SJCRH30 (cell line): ENCODE measurements at regions not wholly inside any gene's neighbourhood (a gene's known extent, or its start where the extent isn't known, plus 50 kb on each side); places are given as distances from the start of the nearest gene placed in this dataset.

ENCODE experiments used
- DNase-seq, 2 experiments: peaks; one replicate each; pipeline ENCODE4 v3.0.0-alpha.2; 2015 to 2020
- H3K27ac ChIP-seq: fragments of 250-450 bp; sonication (Bioruptor Pico); 2 replicates; pipeline ENCODE4 v1.5.1; 2020; ENCODE audit warnings: mild to moderate bottlenecking, moderate library complexity
- H3K27me3 ChIP-seq: fragments of 250-450 bp; sonication (Bioruptor Pico); 2 replicates; pipeline ENCODE4 v1.5.1; 2020; ENCODE audit warnings: mild to moderate bottlenecking, moderate library complexity
- H3K36me3 ChIP-seq: fragments of 250-450 bp; sonication (Bioruptor Pico); 2 replicates; pipeline ENCODE4 v1.5.1; 2020; ENCODE audit warnings: mild to moderate bottlenecking, moderate library complexity
- H3K4me1 ChIP-seq: fragments of 250-450 bp; sonication (Bioruptor Pico); 2 replicates; pipeline ENCODE4 v1.5.1; 2020; ENCODE audit warnings: mild to moderate bottlenecking, moderate library complexity
- H3K4me3 ChIP-seq: fragments of 250-450 bp; sonication (Bioruptor Pico); 2 replicates; pipeline ENCODE4 v1.5.1; 2020; ENCODE audit warnings: mild to moderate bottlenecking, moderate library complexity
- H3K9me3 ChIP-seq: fragments of 250-450 bp; sonication (Bioruptor Pico); replicated peaks from 2 replicates; pipeline ENCODE4 v1.5.1; 2020; ENCODE audit warnings: mild to moderate bottlenecking, moderate library complexity

- H3K27ac ChIP-seq, result no peak overlapping the region
- no peak overlapping the region for H3K4me3 ChIP-seq
- H3K4me1 ChIP-seq, result no peaks in the 10 kb centered on the region
- H3K27me3 ChIP-seq, result no peaks in the 10 kb centered on the region
- H3K36me3 ChIP-seq, result no peaks in the 10 kb centered on the region
- H3K9me3 ChIP-seq, result no peaks in the 10 kb centered on the region
- DNase-seq, result no peak
Measured at GRCh38 chr15:25237291-25237978, 201.4 kb downstream of the UBE3A start.

DNA sequence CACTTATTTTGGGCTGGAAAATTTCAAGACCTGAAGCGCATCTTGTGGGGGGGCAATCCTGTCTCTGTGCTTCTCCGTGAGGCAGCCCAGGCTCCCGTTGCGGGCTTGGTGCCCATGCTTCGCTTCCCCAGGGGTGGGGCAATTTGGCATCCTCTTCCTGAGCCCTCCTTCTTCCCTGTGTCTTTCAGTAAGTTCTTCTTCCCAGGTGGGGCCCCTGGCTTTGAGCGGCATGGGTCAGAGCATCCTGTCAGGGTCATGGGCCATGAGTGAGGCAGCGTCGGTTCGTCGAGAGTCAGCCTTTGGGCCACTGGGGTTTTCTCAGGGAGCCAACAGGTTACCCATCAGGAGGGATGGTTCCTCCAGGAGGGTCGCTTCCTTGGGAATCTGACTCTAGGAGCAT lies 200.7 kb downstream of the UBE3A start:
- Histone ChIP-seq H3K27me3 (no peaks in the 10 kb centered on the region), H3K9me3 (no peaks in the 10 kb centered on the region)
- no peak for DNase-seq

DNA sequence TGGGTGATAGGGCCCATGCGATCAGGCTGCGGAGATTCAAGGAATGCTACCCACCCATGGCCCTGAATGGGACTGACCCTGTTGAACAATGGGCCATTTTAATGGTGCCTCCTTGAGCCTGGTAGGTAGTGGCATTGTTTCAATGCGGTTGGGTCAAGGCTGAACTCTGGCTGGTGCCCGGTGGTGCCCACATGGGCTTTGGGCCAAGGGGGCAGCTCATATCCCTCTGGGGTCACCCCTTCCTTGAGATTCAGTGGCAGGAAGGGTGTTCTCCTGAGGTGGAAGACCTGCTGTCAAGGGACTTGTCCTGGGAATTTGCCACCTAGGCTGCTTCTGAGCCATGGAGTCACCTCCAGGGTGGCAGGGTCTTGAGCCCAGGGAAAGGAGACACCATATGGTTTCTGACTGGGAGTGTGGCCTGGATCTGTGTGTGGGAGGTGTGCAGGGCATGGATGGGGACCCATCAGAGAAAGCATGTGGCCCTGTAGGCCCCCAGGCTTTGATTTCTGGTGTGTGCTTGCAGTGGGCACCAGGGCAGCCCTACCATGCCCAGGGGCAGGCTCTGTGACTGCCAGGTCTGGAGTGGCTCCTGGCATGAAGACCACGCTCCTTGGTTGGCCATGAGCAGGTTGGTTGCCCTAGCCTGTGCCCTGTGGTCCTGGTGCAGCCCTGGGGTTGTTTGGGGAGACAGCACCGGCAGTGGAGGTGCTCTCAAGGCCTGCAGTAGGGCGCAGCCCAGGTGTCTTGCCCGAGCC lies 199.9 kb downstream of the UBE3A start:
- Histone ChIP-seq H3K27me3 (no peaks in the 10 kb centered on the region), H3K27ac (no peak overlapping the region), H3K4me1 (no peaks in the 10 kb centered on the region), H3K4me3 (no peak overlapping the region), H3K9me3 (no peaks in the 10 kb centered on the region), H3K36me3 (no peaks in the 10 kb centered on the region)
- DNase-seq, result no peak

More for the DNA sequence above, 200.7 kb downstream of the UBE3A start:
- Histone ChIP-seq H3K36me3 (no peaks in the 10 kb centered on the region), H3K4me1 (no peaks in the 10 kb centered on the region), H3K4me3 (no peak overlapping the region), H3K27ac (no peak overlapping the region)

DNA sequence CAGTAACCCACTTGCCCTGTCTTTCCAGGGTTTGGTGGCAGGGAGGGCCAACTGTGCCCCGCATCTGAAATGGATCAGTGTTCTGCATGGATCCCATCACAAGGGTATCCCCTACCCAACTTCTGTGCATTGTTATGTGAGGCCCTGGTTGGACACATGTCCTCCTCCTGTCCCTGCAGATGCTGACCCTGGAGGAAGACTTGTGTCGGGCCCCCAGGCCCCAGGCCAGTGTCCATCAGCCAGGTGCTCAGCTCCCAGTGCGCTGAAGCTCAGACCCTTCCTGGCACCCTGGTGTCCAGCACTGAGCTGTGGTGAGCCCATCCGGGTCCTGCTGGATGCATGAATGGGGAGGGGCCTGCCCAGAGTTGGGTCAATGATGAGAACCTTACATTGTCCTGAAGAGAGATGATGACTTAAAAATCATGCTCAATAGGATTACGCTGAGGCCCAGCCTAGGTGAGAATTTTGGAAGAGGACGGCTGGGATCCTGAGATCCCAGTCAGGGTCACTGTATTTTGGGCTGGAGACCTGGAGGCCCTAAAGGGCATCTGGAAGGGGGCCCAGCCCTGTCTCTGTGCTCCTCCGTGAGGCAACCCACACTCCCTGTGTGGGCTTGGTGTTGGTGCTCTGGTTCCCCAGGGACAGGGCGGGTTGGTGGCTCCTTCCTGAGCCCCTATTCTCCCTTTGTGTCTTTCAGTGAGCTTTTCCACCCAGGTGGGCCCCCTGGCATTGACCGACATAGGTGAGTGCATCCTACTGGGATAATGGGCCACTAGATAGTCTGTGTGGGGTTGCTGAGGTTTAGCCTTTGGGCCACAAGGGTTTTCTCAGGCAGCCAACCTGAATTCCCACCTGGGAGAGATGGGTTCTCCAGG lies 199.1 kb downstream of the UBE3A start:
- H3K27ac ChIP-seq, result no peak overlapping the region
- H3K4me3 ChIP-seq, result no peak overlapping the region
- no peak for DNase-seq
- H3K27me3 ChIP-seq, result no peaks in the 10 kb centered on the region
- H3K4me1 ChIP-seq, result no peaks in the 10 kb centered on the region
- H3K9me3 ChIP-seq, result no peaks in the 10 kb centered on the region
- H3K36me3 ChIP-seq, result no peaks in the 10 kb centered on the region

DNA sequence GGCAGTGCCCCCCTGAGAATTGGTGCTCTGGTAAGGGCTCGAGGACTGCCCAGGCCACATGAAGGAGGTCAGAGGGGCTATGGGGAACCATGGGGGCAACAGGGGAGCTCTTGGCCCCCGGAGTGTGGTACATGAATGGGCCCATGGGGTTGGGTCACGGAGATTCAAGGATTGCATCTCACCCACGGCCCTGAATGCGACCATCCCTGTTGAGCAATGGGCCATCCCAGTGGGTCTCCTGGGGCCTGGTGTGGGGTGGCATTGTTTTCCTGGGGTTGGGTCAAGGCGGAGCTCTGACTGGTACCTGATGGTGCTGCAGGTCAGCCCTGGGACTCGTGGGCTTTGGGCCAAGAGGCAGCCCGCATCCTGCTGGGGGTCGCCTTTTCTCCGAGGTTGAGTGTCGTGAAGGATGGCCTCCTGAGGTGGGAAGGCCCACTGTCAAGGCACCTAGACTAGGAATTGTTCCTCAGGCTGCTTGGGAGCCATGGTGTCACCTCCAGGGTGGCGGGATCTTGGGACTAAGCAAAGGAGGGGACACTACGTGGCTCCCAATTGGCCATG lies 198.3 kb downstream of the UBE3A start:
- H3K9me3 ChIP-seq, result no peaks in the 10 kb centered on the region
- H3K4me1 ChIP-seq, result no peaks in the 10 kb centered on the region
- no peaks in the 10 kb centered on the region for H3K36me3 ChIP-seq
- H3K4me3 ChIP-seq, result no peak overlapping the region
- DNase-seq, result no peak
- no peak overlapping the region for H3K27ac ChIP-seq
- H3K27me3 ChIP-seq, result no peaks in the 10 kb centered on the region

DNA sequence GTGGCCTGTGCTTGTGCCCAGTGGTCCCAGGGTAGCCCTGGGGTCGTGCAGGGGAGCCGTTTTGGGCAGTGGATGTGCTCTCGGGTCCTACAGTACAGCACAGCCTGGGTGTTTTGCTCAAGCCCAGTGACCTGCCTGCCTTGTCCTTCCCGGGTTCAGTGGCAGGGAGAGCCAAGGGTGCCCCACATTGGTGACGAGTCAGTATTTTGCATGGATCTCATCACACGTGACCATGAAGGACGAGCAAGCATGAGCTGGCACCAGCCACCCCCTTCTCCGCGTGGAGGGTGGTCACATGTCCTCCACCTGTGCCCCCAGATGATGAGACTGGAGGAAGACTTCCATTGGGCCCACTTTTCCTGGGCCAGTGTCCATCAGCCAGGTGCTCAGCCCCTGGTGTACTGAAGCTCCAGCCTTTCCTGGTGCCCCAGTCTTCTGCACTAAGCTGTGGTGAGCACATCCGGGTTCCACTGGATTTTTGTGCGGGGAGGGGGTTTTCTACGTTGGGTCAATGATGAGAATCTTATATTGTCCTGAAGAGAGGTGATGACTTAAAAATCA lies 197.5 kb downstream of the UBE3A start:
- Histone ChIP-seq H3K9me3 (no peaks in the 10 kb centered on the region), H3K4me3 (no peak overlapping the region), H3K27ac (no peak overlapping the region), H3K36me3 (no peaks in the 10 kb centered on the region), H3K27me3 (no peaks in the 10 kb centered on the region), H3K4me1 (no peaks in the 10 kb centered on the region)
- no peak for DNase-seq

DNA sequence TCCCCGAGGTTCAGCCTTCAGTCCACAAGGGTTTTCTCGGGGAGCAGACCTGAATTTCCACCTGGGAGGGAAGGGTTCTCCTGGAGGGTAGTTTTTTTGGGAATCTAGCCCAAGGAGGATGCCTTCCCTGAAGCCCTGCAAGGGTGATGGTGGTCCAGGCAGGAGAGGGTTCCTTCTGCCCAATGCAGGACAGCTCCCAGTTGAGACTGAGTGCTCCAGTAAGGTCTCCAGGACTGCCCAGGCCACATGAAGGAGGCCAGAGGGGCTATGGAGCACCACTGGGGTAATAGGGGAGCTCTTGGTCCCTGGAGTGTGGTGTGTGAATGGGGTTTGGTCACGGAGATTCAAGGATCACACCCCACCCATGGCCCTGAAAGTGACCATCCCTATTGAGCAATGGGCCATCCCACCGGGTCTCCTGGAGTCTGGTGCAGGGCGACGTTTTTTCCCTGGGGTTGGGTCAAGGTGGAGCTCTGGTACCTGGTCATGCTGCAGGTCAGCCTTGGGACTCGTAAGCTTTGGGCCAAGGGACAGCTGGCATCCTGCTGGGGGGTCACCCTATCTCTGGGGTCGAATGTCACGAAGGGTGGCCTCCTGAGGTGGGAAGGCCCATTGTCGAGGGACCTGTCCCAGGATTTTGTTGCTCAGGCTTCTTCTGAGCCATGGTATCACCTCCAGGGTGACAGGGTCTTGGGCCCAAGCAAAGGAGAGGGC lies 196.5 kb downstream of the UBE3A start:
- no peak overlapping the region for H3K27ac ChIP-seq
- DNase-seq, result no peak
- H3K27me3 ChIP-seq, result no peaks in the 10 kb centered on the region
- H3K4me1 ChIP-seq, result no peaks in the 10 kb centered on the region
- H3K4me3 ChIP-seq, result no peak overlapping the region
- H3K9me3 ChIP-seq, result no peaks in the 10 kb centered on the region
- no peaks in the 10 kb centered on the region for H3K36me3 ChIP-seq

DNA sequence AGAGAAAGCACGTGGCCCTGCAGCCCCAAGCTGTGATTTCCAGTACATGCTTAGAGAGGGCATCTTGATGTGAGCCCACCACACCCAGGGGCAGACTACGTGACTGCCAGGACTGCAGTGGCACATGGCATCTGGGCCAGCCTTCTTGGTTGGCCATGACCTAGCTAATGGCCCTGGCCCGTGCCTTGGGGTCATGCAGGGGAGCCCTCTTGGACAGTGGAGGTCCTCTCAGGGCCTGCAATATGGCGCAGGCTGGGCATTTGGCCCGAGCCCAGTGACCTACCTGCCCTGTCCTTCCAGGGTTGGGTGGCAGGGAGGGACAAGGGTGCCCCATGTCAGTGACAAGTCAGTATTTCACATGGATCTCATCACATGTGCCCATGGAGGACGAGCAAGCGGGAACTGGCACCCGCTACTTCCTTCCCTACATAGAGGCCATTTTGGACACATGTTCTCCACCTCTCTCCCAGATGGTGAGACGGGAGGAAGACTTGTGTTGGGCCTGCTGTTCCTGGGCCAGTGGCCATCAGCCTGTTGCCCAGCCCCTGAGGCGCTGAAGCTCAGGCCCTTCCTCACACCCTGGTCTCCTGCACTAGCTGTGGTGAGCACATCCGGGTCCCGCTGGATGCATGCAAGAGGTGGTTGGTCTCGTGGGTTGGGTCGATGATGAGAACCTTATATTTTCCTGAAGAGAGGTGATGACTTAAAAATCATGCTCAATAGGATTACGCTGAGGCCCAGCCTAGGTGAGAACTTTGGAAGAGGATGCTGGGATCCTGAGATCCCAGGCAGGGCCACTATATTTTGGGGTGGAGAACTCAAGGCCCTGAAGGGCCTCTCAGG lies 195.6 kb downstream of the UBE3A start:
- no peak for DNase-seq
- H3K4me3 ChIP-seq, result no peak overlapping the region
- no peaks in the 10 kb centered on the region for H3K27me3 ChIP-seq
- H3K9me3 ChIP-seq, result no peaks in the 10 kb centered on the region
- H3K36me3 ChIP-seq, result no peaks in the 10 kb centered on the region
- H3K27ac ChIP-seq, result no peak overlapping the region
- H3K4me1 ChIP-seq, result no peaks in the 10 kb centered on the region

GRCh38 chr15:25243800-25244097 lies 195.1 kb downstream of the UBE3A start:
- Histone ChIP-seq H3K4me3 (no peak overlapping the region), H3K4me1 (no peaks in the 10 kb centered on the region), H3K36me3 (no peaks in the 10 kb centered on the region), H3K9me3 (no peaks in the 10 kb centered on the region), H3K27me3 (no peaks in the 10 kb centered on the region), H3K27ac (no peak overlapping the region)
- no peak for DNase-seq

GRCh38 chr15:25244731-25245585 lies 193.9 kb downstream of the UBE3A start:
- Histone ChIP-seq H3K9me3 (no peaks in the 10 kb centered on the region), H3K36me3 (no peaks in the 10 kb centered on the region), H3K4me1 (no peaks in the 10 kb centered on the region), H3K27ac (no peak overlapping the region), H3K4me3 (no peak overlapping the region), H3K27me3 (no peaks in the 10 kb centered on the region)
- DNase-seq, result peak in 1 of 2 experiments; percentile 0

DNA sequence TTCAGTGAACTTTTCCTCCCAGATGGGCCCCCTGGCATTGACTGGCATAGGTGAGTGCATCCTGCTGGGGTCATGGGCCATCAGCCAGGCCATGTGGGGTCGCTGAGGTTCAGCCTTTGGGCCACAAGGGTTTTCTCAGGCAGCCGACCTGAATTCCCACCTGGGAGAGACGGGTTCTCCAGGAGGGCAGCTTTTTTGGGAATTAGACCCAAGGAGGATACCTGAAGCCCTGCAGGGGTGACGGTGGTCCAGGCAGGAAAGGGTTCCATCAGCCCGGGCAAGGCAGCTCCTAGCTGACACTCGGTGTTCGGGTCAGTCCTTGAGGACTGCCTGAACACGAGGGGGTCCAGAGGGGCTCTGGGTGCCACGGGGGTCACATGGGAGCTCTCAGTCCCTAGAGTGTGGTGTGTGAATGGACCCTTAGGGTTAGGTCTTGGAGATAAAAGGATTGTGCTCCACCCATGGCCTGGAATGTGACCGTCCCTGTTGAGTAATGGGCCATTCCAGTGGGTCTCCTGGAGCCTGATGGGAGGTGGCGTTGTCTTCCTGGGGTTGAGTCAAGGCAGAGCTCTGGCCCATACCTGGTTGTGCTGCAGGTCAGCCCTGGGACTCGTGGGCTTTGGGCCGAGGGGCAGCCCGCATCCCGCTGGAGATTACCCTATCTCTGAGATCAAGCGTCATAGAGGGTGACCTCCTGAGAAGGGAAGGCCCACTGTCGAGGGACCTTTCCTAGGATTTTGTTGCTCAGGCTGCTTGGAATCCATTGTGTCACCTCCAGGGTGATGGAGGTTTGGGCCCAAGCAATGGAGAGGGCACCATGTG lies 192.8 kb downstream of the UBE3A start:
- DNase-seq, result no peak
- Histone ChIP-seq H3K9me3 (no peaks in the 10 kb centered on the region), H3K4me3 (no peak overlapping the region)

GRCh38 chr15:25246641-25247406 lies 192.0 kb downstream of the UBE3A start:
- no peaks in the 10 kb centered on the region for H3K36me3 ChIP-seq
- H3K27ac ChIP-seq, result no peak overlapping the region
- no peak for DNase-seq
- H3K9me3 ChIP-seq, result no peaks in the 10 kb centered on the region
- H3K27me3 ChIP-seq, result no peaks in the 10 kb centered on the region
- no peaks in the 10 kb centered on the region for H3K4me1 ChIP-seq
- no peak overlapping the region for H3K4me3 ChIP-seq

More for the DNA sequence above, 192.8 kb downstream of the UBE3A start:
- Histone ChIP-seq H3K27ac (no peak overlapping the region), H3K4me1 (no peaks in the 10 kb centered on the region), H3K36me3 (no peaks in the 10 kb centered on the region), H3K27me3 (no peaks in the 10 kb centered on the region)
